ENCODE measurements at regions not wholly inside any gene's neighbourhood (a gene's known extent, or its start where the extent isn't known, plus 50 kb on each side); places are given as distances from the start of the nearest gene placed in this dataset.

DNA sequence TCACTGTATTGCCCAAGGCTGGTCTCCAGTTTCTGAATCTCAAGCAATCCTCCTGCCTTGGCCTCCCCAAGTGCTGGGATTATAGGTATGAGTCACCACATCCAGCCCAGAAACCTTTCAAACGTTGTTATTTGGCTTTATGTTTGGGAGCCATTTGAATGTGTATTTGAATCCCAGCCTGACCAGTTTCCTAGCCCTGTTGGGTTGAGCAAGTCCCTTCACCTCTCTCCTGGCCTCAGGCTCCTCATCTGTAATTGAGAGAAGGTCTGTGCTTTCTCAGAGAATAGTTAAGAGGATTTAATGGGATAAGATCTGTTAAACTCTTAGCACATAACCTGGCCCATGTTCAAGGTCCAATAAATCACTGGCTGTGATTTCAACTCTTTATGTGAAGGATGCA lies 385.8 kb upstream of the RBFOX1 start:
- no peak for DNase-seq (ENCODE audit: low read depth in 2 of 3, low spot score in 2 of 3)

DNA sequence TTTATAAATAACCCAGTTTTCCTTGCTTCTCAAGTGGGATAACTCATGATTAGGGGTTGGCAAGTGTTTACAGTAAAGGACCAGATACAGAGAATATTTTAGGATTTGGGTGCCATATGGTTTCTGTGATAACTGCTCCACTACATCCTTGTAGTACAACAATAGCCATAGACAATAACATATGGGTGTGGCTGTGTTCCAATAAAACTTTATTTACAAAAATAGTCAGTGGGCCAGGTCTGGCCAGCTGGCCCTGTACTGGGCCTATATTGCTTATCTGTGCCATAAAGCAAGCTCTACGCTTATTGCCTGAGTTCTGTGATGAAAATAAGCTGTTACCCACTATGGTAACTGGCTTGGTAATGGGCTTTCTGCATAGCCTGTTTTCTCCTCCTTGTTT lies 386.5 kb upstream of the RBFOX1 start:
- DNase-seq (ENCODE audit: low read depth in 2 of 3, low spot score in 2 of 3), result no peak

DNA sequence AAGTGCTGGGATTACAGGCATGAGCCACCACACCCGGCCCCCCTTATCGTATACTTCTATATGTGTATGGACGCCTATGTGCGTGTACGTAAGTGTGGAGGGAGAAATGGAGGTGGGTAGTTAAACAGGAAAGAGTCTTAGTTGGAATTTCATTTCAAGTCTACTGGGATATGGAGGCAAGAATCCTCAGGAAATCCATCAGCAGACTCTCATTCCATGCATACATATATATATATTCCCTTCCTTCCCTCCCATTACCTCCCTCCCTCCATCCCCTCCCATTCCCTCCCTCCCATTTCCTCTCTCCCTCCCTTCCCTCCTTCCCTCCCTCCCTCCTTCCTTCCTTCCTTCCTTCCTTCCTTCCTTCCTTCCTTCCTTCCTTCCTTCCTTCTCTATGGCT lies 391.7 kb upstream of the RBFOX1 start:
- DNase-seq (ENCODE audit: low read depth in 2 of 3, low spot score in 2 of 3), result no peak

DNA sequence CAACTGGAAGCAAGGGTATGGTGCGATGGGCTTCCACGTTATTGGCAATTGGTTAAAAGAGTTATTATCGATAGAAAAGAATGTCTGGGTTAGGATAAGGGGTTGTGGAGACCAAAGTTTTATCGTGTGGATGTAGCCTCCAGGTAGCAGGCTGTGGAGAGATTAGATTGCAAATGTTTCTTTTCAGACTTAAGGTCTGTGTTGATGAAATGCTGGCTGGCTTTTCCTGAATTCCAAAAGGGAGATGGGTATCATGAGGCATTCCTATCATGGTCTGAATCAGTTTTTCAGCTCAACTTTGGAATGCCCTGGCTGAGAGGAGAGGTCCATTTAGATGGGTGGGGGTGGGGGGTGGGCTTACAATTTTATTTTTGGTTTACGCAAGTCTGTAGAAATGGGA lies 395.0 kb upstream of the RBFOX1 start:
- no peak for DNase-seq (ENCODE audit: low read depth in 2 of 3, low spot score in 2 of 3)

DNA sequence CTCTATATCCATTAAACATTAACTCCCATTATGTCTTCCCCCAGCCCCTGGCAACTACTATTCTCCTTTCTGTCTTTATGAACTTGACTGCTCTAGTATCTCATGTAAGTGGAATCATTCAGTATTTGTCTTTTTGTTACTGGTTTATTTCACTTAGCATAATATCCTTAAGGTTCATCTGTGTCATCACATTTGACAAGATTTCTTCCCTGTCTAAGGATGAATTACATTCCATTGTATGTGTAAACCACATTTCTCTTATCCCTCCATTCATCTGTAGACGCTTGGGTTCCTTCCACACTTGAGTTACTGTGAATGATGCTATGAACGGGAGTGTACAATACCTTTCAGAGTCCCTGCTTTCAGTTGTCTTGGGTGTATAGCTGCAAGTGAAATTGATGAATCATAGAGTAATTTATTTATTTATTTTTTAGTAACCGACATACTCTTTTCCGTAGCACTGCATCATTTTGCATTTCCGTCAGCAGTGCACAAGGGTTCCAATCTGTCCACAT lies 399.7 kb upstream of the RBFOX1 start:
- no peak for DNase-seq (ENCODE audit: low read depth in 2 of 3, low spot score in 2 of 3)

DNA sequence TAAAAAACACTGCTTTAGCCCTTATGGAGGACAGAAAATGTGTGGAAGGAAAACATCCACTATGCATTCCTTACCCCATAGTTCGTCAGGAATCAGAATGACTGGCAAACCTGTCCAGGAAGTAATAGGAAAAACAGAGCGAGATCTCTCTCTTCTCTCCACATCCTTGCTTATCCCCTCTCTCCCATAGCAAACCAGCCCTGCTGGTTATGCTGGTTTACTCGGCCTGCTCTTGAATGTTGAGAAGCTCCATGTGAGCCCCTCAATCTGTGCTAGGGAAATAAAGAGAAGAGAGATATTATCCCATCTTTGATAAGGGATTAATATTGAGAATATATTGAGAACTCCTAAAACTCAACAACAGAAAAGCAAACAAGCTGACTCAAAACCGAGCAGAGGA lies 402.8 kb upstream of the RBFOX1 start:
- DNase-seq (ENCODE audit: low read depth in 2 of 3, low spot score in 2 of 3), result no peak

DNA sequence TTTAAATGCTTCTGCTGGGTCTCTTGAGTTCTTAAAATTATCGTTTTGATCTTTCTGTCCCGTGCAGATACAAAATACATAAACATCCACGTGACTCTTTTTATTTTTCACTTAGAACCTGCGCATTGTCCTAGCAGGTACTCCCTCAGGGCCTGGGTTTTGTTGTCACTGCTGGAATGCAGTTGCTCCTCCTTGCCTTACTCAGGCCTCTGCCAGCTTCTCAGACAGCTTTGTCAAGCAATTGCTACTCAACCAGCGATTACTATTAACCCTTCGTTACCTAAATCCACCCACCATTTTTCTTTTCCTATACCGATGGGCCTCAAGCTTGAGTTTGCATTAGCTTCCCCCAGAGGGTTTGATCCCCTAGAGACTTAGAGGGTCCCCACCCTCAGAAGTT lies 405.9 kb upstream of the RBFOX1 start:
- DNase-seq (ENCODE audit: low read depth in 2 of 3, low spot score in 2 of 3), result no peak

DNA sequence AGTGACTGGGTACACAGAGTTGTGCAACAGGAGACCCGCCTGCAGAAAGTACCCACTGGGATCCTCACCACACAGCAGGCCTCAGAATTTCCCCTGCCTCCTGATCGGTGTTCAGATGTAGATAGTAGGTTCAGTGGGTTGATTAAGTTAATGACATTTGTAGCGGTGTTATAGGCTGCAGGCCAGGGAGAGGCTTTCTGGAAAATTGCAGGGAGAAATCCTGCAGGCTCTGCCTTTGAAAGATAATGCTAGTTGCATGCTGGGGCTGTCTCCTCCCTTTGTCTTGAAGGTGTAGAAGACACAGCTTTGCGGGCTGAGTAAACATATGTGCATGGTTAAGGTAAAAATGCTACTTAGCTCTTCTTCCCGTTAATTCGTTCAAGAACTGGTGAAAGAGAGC lies 406.3 kb upstream of the RBFOX1 start:
- DNase-seq (ENCODE audit: low read depth in 2 of 3, low spot score in 2 of 3), result no peak

DNA sequence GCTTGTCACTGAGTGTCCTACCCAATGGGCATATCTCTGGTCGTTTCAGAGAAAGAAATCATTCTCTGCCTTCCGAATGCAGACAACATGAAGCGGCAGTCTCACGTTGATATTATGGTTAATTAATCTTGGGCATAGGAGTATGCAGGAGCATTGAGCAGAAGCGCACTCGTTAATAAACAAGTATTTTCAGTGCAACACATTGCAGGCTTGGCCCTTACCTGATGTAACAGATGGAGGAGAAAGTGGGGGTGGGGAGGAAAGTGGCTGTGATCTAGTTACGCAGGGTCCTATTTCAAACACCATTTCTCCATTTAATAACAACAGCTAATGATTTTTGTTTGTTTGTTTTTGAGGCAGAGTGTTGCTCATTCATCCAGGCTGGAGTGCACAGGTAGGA lies 414.0 kb upstream of the RBFOX1 start:
- DNase-seq (ENCODE audit: low read depth in 2 of 3, low spot score in 2 of 3), result no peak

DNA sequence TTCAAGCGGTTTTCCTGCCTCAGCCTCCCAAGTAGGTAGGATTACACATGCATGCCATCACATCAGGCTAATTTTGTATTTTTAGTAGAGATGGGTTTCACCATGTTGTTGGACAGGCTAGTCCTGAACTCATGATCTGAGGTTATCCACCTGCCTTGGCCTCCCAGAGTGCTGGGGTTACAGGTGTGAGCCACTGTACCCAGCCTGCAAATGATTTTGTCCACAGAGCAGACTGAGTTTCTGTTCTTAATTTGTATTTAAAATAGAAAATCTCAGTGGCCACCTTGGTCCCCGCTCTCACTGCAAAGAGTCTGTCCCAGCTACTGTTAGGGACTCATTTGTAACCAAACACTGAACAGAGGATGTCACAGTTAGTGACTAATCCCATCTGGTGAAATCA lies 415.7 kb upstream of the RBFOX1 start:
- DNase-seq (ENCODE audit: low read depth in 2 of 3, low spot score in 2 of 3), result no peak

DNA sequence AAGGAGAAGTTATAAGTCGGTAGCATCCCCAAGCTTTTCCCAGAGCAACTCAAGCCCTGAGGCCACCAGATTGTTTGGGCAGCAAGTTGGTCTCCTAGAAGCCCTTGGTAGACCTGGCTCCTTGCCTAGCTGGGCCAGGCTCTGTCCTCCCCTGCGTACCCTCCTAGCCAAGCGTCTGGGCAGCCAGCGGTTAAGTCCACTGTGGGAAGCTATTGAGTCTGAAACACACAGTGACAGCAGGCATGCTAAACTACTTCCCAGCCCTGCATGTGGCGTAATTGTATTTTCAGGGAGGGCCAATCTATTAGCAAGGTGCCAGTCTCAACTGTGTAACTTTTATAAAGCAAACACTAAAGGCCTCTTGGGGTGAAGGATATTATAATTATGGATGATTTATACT lies 419.1 kb upstream of the RBFOX1 start:
- no peak for DNase-seq (ENCODE audit: low read depth in 2 of 3, low spot score in 2 of 3)

DNA sequence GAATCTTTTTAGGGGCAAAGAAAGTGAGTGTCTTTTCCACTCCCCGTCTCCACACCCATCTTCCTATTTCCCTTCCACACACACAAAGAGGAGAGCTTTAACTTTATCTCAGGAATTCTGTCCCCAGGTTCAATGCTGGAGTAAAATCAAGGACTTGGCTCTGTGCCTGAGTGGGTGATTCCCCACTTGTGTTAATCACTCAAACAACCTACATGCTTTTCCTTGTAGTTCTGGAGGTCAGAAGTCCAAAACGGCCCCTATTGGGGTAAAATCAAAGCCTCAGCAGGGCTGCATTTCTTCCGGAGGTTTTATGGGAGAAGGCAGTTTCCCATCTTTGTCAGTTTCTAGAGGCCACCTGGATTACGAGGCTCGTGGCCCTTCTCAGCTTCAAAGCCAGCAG lies 422.3 kb upstream of the RBFOX1 start:
- DNase-seq (ENCODE audit: low read depth in 2 of 3, low spot score in 2 of 3), result no peak

DNA sequence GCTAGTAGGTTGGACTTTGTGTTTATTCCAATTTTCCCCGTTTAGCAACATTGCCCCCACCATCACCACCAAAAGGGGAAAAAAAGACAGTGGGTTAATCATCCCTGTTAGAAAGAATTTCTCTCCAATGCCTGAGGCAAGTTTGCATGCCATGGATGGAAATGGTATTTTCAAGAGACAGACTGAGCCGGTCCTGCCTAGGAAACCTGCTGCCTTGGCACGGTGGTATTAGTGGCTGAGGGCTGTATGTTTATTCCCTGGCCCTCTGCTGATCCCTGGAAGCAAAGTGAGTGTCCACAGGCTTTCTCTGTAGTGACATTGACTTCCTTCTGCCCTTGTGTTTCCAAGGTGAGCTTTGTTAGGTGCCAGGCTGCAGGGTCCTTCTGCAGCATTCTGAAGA lies 427.0 kb upstream of the RBFOX1 start:
- no peak for DNase-seq (ENCODE audit: low read depth in 2 of 3, low spot score in 2 of 3)

DNA sequence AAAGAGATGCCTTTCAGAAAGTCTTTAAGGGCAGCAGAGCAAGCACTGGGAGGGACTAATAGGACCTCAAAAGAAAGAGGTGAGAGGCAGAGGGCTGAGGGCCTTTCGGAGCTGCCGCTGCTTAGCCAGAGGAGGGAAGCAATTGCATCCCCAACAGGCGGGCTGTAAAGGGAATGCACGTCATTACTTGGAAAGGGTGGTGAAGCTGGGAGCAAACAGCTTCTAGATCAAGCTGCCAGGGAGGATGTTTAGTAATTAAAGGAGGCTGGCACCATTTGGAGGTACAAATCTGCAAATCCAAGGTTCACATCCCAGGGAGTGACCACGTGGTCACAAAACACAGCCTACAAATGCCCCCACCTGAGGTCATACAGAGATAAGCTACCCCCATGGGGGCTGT lies 429.0 kb upstream of the RBFOX1 start:
- no peak for DNase-seq (ENCODE audit: low read depth in 2 of 3, low spot score in 2 of 3)

DNA sequence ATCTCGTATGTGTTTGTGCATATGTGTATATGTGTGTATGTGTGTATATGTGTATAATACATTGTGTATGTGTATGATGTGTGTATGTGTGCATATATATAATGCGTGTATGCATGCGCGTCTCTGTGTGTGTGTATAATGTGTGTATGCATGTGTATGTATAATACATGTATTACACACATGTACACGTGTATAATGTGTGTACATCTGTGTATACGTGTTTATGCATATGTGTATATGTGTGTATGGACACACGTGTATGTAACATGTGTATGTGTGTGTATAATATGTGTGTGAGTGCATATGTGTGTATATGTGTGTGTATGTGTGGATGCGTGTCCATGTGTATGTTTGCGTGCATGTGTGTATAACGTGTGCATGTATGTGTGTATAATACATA lies 433.7 kb upstream of the RBFOX1 start:
- no peak for DNase-seq (ENCODE audit: low read depth in 2 of 3, low spot score in 2 of 3)

DNA sequence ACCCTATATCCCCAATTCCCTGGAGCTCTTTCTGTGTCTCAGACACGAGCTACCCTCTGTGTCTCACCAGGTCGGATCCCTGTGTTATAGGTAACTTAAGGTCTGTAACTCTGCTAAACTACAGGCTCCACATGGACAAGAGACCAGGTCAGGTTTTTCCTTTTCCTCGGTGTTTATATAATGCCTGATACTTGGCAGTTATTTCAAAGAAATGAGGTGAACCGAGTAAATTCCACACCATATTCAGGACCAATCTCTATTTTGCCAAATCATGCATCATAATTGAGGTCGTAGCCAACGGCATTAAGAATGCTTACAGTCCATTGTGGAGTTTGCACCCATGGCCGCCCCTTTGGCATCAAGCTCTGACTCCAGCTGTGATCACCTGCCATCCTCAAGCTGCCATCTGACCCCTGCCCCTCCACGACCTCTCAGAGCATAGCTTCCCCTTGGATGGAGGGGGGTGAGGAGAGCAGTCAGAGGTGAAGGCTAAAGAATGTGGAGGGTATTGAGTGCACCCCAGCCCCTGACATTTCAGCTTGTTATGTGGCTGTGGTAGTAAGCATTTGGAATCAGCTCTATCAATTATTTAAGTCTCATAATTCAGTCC lies 434.7 kb upstream of the RBFOX1 start:
- no peak for DNase-seq (ENCODE audit: low read depth in 2 of 3, low spot score in 2 of 3)

DNA sequence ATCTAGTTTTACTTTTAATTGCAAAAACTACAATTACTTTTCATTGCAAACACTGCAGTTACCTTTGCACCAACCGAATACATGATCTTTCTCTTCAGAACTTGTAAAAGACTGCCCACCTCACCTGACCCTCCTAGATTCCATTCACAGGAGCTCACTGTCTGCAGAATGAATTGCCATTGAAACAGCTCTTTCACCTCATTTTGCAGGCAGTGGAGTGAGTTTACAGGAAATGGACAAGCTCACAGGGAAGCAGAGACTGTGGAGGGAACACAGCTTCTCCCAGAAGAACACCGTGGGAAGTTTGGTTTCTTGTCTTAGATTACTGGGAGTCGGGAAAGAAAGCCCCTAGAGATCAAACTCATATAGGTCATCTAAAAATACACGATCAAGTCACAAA lies 439.7 kb upstream of the RBFOX1 start:
- DNase-seq (ENCODE audit: low read depth in 2 of 3, low spot score in 2 of 3), result no peak

DNA sequence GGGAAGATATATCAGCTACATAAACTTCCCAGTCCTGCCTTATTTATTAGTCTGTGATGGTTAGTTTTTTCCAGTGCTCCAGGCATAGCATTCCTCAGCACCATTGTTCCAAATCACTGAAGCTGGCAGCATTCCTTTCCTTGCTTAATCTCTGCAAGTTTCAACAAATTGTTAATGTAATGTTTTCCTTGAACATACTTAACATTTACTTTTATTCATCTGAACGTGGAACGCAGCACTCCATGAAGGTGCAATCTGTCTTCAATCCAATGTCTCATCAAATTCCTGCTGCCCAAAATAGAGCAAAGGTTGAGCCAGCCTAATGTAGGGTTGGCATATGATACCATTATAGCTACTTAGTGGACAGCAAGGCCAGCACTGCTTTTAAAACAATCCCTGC lies 441.1 kb upstream of the RBFOX1 start:
- no peak for DNase-seq (ENCODE audit: low read depth in 2 of 3, low spot score in 2 of 3)

DNA sequence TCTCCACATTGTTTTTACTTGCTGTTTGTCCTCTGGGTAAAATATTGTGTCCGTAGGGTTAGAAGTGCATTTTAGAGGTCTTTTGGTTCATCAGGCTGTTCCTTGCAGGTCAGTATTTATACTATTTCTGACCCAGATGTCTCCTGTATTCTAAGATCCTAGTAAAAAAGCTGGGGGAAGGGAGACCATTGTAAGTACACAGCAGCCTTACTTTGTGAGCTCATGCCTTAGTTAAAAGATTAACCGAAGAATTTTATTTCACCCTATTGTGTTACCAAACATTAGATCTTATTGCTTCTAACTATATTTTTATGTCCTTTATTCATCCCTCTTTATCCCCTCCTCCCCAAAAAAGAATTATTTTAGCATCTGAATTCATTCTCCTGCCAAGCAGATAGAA lies 444.1 kb upstream of the RBFOX1 start:
- DNase-seq (ENCODE audit: low read depth in 2 of 3, low spot score in 2 of 3), result no peak

DNA sequence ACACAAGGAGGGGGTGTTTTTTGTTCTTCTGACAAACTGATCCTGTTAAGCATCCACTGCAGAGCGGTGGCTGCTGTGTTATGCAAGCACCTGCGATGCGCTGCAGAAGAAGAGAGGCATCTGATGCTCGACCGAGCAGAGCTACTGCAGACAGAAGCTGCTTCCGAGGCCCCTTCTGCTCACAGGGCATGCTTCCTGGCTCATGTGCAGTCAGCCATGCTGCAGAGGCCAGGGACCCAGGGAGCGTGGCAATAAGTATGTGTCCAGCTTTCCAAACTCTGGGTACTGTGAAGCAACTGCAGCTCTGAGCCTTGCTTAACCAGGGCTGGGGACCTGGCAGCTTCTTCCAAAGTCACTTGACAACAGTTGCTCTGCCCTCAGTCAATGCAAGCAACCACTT lies 448.6 kb upstream of the RBFOX1 start:
- DNase-seq (ENCODE audit: low read depth in 2 of 3, low spot score in 2 of 3), result no peak

DNA sequence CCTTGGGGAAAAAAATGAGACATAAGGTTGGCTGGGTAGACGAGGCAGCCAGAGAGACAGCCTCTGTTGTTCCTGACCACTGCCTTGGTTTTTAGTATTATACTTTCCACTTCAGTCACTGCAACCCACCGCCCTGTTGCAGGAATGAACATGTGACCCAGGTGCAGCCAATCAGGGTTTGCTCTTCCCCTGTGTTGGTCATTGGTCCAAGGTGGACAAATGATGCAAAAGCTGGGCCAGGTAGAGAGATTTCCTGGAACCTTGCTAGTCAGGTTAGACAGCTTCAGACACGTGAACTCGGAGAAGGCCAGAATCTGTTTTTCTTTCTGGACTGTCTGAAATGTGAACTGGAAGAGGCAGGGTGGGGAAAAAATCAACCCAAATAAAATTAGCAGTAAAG lies 452.4 kb upstream of the RBFOX1 start:
- DNase-seq (ENCODE audit: low read depth in 2 of 3, low spot score in 2 of 3), result no peak

DNA sequence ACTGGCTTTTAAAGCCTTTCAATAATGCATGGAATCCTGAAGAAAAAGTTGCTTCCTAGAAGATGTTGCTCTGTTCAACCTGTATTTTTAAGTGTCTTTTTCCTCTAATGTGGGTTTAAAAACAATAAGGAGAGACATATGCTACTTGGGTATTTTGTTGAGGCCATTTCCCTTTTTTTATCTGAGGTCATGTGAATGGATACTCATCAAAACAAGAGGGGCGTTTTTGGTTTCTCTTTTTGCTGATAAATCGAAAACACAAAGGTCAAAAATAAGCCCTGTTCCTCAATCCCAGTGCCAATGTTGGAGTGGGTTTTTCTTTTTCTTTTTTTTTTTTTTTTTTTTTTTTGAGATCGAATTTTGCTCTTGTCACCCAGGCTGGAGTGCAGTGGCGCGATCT lies 468.0 kb upstream of the RBFOX1 start:
- DNase-seq (ENCODE audit: low read depth in 2 of 3, low spot score in 2 of 3), result peak in 2 of 3 donors; percentile 2 to 43

DNA sequence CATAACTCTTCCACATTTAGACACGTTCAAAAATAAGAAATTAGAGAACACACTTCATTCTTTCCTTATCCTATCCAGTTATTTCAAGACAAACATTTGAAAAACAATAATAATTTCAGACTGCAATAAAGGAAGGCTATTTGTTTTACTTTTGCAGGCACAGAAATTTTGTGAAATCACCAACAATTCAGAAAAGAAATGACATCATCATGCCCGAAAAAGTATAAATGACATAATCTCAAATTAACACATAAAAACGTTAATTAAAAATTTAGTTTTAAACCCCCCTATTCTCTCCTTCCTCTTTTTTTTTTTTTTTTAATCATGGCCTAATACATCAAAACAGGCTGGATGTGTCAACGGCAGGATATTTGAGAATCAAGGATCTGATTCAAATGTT lies 468.4 kb upstream of the RBFOX1 start:
- no peak for DNase-seq (ENCODE audit: low read depth in 2 of 3, low spot score in 2 of 3)
